ENCODE measurements at regions not wholly inside any gene's neighbourhood (a gene's known extent, or its start where the extent isn't known, plus 50 kb on each side); places are given as distances from the start of the nearest gene placed in this dataset.

DNA sequence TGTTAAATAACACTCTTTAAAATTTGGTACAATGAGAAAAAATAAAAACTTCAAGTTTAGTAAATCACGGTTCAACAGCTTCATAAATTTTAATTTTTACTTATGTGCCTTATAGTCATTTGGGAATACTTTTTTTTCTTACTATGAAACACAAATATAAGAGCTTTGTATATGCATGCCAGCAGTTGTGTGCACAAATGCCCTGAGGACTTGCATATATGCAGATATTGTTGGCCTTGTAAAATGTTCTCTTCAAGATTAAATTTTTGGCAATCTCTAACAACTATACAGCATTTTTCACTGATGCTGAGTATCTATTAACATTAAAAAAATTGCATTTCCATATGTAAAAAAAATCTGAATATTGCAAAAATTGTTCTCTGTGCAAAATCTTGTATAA lies 458.7 kb upstream of the BRINP3 start:
- TF ChIP-seq, protein P1, sequence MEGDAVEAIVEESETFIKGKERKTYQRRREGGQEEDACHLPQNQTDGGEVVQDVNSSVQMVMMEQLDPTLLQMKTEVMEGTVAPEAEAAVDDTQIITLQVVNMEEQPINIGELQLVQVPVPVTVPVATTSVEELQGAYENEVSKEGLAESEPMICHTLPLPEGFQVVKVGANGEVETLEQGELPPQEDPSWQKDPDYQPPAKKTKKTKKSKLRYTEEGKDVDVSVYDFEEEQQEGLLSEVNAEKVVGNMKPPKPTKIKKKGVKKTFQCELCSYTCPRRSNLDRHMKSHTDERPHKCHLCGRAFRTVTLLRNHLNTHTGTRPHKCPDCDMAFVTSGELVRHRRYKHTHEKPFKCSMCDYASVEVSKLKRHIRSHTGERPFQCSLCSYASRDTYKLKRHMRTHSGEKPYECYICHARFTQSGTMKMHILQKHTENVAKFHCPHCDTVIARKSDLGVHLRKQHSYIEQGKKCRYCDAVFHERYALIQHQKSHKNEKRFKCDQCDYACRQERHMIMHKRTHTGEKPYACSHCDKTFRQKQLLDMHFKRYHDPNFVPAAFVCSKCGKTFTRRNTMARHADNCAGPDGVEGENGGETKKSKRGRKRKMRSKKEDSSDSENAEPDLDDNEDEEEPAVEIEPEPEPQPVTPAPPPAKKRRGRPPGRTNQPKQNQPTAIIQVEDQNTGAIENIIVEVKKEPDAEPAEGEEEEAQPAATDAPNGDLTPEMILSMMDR (conservative IDR thresholded peaks at IDR 0.05 in 1 of 2, IDR thresholded peaks at IDR 0.05 in 1 of 2; ENCODE audit: low read depth in 1 of 2, low read length in 2 of 2), result no peak
- no peak for TF ChIP-seq EZH2 (IDR thresholded peaks at IDR 0.05; ENCODE audit: low read length, missing control alignments)

Measured in fibroblast of lung (primary cell).